Neural cell (in vitro differentiated cells): ENCODE measurements at regions not wholly inside any gene's neighbourhood (a gene's known extent, or its start where the extent isn't known, plus 50 kb on each side); places are given as distances from the start of the nearest gene placed in this dataset.

ENCODE experiments used
- EP300 ChIP-seq: fragments of 450-650 bp; conservative IDR thresholded peaks from 2 replicates; pipeline ENCODE4 v1.6.1; 2014; ENCODE audit warnings: antibody characterized with exemption, mild to moderate bottlenecking, moderate library complexity; ENCODE audit not compliant: poor library complexity, severe bottlenecking
- EZH2 ChIP-seq: fragments of 200-600, 300-800 bp; shearing (Covaris generic), sonication (generic); IDR thresholded peaks from 2 replicates; pipeline ENCODE4 v1.6.1; 2014; ENCODE audit warnings: antibody characterized with exemption, low read length, borderline replicate concordance, mild to moderate bottlenecking; ENCODE audit not compliant: insufficient read depth, poor library complexity, severe bottlenecking
- MXI1 ChIP-seq: fragments of 450-650 bp; conservative IDR thresholded peaks from 2 replicates; pipeline ENCODE4 v1.6.1; 2014; ENCODE audit warnings: antibody characterized with exemption, mild to moderate bottlenecking; ENCODE audit not compliant: poor library complexity, severe bottlenecking
- POLR2AphosphoS5 ChIP-seq: IDR thresholded peaks from 2 replicates; pipeline ENCODE4 v1.6.1; 2012
- RAD21 ChIP-seq: fragments of 450-650 bp; conservative IDR thresholded peaks from 2 replicates; pipeline ENCODE4 v1.6.1; 2014; ENCODE audit warnings: antibody characterized with exemption, mild to moderate bottlenecking, moderate library complexity
- SMC3 ChIP-seq: fragments of 450-650 bp; conservative IDR thresholded peaks from 2 replicates; pipeline ENCODE4 v1.6.1; 2014; ENCODE audit warnings: antibody characterized with exemption, mild to moderate bottlenecking, moderate library complexity; ENCODE audit not compliant: poor library complexity
- TF ChIP-seq, protein P1 (sequence below): fragments of 450-650 bp; IDR thresholded peaks from 2 replicates; pipeline ENCODE4 v1.5.1; 2014; ENCODE audit warnings: antibody characterized with exemption, mild to moderate bottlenecking, moderate library complexity; ENCODE audit not compliant: poor library complexity, severe bottlenecking
- TF ChIP-seq, protein P2 (sequence below): IDR thresholded peaks from 2 replicates; pipeline ENCODE4 v1.6.1; 2012; ENCODE audit warnings: borderline replicate concordance

DNA sequence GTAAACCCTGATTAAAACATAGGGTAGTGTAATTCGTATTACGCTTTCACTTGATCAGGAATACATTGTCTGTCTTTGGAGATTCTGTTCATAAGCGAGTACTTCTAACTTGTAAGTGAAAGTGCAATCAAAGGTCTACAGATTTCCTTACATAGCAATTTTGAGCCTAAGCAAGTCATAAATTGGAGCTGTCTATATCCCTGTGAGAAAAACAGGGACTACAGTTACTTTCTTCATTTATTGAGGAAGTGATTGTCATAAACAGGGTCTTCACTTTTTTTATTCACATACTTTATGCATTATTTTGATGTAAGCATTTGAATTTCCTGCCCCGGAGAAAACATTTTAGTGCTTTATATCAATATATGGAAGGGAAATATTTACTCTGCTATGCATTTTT is 670.4 kb downstream of the CBLN2 start:
- TF ChIP-seq, protein P1, sequence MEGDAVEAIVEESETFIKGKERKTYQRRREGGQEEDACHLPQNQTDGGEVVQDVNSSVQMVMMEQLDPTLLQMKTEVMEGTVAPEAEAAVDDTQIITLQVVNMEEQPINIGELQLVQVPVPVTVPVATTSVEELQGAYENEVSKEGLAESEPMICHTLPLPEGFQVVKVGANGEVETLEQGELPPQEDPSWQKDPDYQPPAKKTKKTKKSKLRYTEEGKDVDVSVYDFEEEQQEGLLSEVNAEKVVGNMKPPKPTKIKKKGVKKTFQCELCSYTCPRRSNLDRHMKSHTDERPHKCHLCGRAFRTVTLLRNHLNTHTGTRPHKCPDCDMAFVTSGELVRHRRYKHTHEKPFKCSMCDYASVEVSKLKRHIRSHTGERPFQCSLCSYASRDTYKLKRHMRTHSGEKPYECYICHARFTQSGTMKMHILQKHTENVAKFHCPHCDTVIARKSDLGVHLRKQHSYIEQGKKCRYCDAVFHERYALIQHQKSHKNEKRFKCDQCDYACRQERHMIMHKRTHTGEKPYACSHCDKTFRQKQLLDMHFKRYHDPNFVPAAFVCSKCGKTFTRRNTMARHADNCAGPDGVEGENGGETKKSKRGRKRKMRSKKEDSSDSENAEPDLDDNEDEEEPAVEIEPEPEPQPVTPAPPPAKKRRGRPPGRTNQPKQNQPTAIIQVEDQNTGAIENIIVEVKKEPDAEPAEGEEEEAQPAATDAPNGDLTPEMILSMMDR = no peak
- TF ChIP-seq POLR2AphosphoS5 (no peak), RAD21 (no peak), SMC3 (no peak), MXI1 (no peak), EZH2 (no peak), EP300 (no peak)
- TF ChIP-seq, protein P2, sequence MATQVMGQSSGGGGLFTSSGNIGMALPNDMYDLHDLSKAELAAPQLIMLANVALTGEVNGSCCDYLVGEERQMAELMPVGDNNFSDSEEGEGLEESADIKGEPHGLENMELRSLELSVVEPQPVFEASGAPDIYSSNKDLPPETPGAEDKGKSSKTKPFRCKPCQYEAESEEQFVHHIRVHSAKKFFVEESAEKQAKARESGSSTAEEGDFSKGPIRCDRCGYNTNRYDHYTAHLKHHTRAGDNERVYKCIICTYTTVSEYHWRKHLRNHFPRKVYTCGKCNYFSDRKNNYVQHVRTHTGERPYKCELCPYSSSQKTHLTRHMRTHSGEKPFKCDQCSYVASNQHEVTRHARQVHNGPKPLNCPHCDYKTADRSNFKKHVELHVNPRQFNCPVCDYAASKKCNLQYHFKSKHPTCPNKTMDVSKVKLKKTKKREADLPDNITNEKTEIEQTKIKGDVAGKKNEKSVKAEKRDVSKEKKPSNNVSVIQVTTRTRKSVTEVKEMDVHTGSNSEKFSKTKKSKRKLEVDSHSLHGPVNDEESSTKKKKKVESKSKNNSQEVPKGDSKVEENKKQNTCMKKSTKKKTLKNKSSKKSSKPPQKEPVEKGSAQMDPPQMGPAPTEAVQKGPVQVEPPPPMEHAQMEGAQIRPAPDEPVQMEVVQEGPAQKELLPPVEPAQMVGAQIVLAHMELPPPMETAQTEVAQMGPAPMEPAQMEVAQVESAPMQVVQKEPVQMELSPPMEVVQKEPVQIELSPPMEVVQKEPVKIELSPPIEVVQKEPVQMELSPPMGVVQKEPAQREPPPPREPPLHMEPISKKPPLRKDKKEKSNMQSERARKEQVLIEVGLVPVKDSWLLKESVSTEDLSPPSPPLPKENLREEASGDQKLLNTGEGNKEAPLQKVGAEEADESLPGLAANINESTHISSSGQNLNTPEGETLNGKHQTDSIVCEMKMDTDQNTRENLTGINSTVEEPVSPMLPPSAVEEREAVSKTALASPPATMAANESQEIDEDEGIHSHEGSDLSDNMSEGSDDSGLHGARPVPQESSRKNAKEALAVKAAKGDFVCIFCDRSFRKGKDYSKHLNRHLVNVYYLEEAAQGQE = no peak
